ENCODE measurements at regions not wholly inside any gene's neighbourhood (a gene's known extent, or its start where the extent isn't known, plus 50 kb on each side); places are given as distances from the start of the nearest gene placed in this dataset.
A peak's percentile ranks its signal among the peaks of the same experiment; 100 is the strongest.
"Not testable (repeated sequence)": the region's sequence is repeated elsewhere in the genome, so short reads cannot be mapped to it uniquely, and the experiment has no call there.

DNA sequence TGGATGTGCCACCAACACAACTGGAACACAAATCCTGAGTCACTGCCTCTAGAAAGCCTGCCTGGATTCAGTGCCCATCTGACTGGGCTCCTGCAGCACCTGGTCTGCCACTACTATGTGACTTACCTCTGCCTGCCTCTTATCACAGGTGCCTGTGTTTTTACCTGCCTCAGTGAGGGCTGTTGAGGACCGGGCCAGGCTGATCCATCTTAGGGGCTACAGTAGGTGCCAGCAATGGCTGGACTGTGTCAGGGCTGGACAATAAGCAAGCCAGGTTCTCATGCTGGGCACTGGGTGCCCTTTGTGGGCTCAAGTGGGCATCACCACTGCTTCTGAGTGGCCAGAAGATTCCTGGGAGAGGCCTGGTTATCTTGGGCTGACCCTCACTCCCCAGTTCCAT lies 948.6 kb upstream of the TPTE start:
- H3K9me3 ChIP-seq; H3K4me1 ChIP-seq; H3K27ac ChIP-seq; H3K36me3 ChIP-seq; intact Hi-C loops (cut with DNase I; ENCODE audit: low total_unique reads); H3K27me3 ChIP-seq; H3K4me3 ChIP-seq: not testable (repeated sequence)
- DNase-seq (ENCODE audit: low spot score in 2 of 2): peak in 1 of 2 donors; percentile 55

DNA sequence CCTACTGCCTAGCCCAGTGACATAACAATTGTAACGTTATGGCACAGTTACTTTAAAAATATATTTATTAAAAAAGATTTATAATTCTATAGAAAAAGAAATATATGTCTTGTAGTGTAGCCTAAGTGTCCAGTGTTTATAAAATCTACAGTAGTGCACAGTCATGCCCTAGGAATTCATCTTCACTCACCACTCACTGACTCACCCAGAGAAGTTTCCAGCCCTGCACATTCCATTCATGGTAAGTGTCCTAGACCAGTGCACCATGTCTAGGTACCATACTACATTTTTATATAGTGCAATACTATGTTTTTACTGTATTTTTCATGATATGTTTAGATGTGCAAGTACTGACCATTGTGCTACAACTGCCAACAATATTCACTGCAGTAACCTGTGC lies 947.9 kb upstream of the TPTE start:
- DNase-seq (ENCODE audit: low spot score in 2 of 2); intact Hi-C loops (cut with DNase I; ENCODE audit: low total_unique reads); H3K27me3 ChIP-seq; H3K27ac ChIP-seq; H3K4me1 ChIP-seq; H3K9me3 ChIP-seq; H3K36me3 ChIP-seq; H3K4me3 ChIP-seq: not testable (repeated sequence)

DNA sequence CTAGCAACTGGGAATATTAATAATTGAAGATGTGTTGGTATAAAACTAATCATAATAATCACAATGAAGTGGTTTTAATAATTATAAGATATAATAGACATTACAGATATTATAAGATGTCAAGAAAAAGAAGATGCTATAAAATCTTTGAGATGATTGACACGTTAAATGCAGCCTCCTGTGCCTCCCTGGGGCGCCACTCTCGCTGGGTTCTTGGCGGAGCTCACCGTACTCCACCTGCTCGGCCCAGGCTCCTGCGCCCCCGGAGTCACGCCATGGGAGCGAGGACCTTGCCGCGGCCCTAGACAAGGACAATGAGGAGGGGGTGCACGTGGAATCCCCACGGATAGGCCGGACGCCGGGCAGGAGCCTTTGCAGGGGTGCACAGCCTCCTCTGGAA lies 942.1 kb upstream of the TPTE start:
- H3K9me3 ChIP-seq; H3K4me3 ChIP-seq; H3K27me3 ChIP-seq; H3K27ac ChIP-seq; H3K36me3 ChIP-seq; H3K4me1 ChIP-seq; DNase-seq (ENCODE audit: low spot score in 2 of 2); intact Hi-C loops (cut with DNase I; ENCODE audit: low total_unique reads): not testable (repeated sequence)

DNA sequence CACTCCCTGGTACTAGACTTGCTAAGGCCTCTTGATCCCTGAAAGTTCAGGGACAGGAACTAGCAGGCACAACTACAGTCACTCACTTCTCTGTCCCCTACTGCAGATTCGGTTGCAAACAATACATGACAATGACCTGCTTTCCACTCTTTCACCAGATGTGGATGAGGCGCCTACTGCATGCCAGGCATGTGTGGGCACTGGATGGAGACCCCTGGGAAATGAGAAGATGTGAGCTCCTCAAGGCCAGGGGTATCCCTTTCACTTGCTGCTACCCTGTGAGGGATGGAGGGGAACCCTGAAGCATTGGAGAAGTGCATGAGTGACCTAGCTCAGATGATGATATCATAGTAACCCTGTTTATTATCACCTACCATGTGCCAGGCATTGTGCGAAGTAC lies 933.4 kb upstream of the TPTE start:
- H3K9me3 ChIP-seq; H3K4me1 ChIP-seq; DNase-seq (ENCODE audit: low spot score in 2 of 2); H3K27me3 ChIP-seq; H3K36me3 ChIP-seq; H3K4me3 ChIP-seq; H3K27ac ChIP-seq; intact Hi-C loops (cut with DNase I; ENCODE audit: low total_unique reads): not testable (repeated sequence)

DNA sequence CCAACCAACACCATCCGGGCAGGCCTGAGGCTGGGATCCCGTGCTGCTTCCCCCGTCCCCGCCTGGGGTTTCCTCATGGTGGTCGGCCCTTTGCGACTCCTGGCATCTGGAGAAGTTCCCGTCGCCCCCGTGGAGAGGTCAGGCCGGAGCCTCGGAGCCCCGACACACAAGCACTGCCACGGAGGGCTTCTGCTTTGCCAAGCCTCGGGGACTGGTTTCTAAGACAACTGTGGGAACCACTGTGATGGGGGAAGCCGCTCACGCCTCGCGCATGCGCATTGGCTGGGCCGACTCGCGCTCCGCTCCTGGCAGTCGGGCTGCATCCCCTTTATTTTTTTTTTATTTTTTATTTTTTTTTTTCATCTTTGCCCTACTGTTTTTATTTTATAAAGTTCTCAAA lies 928.8 kb upstream of the TPTE start:
- H3K27ac ChIP-seq; H3K4me1 ChIP-seq; H3K36me3 ChIP-seq; DNase-seq (ENCODE audit: low spot score in 2 of 2); H3K4me3 ChIP-seq; H3K9me3 ChIP-seq; H3K27me3 ChIP-seq; intact Hi-C loops (cut with DNase I; ENCODE audit: low total_unique reads): not testable (repeated sequence)

DNA sequence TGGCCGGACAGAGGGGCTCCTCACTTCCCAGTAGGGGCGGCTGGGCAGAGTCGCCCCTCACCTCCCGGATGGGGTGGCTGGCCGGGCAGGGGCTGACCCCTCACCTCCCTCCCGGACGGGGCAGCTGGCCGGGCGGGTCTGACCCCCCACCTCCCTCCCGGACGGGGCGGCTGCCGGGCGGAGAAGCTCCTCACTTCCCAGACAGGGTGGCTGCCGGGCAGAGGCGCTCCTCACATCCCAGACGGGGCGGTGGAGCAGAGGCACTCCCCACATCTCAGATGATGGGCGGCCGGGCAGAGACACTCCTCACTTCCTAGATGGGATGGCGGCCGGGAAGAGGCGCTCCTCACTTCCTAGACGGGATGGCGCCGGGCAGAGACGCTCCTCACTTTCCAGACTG lies 927.7 kb upstream of the TPTE start:
- H3K9me3 ChIP-seq; DNase-seq (ENCODE audit: low spot score in 2 of 2); intact Hi-C loops (cut with DNase I; ENCODE audit: low total_unique reads); H3K27me3 ChIP-seq; H3K36me3 ChIP-seq; H3K4me3 ChIP-seq; H3K27ac ChIP-seq; H3K4me1 ChIP-seq: not testable (repeated sequence)

DNA sequence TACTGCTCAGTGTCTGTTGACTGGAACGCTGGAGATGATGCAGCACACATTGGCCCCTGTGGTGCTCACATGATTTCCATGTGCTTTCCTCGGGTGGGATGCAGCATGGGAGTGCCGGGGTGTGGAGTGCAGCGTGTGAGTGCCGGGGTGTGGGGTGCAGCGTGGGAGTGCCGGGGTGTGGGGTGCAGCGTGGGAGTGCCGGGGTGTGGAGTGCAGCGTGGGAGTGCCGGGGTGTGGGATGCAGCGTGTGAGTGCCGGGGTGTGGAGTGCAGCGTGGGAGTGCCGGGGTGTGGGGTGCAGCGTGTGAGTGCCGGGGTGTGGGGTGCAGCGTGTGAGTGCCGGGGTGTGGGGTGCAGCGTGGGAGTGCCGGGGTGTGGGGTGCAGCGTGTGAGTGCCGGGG lies 907.4 kb upstream of the TPTE start:
- H3K4me1 ChIP-seq: not testable (repeated sequence)

DNA sequence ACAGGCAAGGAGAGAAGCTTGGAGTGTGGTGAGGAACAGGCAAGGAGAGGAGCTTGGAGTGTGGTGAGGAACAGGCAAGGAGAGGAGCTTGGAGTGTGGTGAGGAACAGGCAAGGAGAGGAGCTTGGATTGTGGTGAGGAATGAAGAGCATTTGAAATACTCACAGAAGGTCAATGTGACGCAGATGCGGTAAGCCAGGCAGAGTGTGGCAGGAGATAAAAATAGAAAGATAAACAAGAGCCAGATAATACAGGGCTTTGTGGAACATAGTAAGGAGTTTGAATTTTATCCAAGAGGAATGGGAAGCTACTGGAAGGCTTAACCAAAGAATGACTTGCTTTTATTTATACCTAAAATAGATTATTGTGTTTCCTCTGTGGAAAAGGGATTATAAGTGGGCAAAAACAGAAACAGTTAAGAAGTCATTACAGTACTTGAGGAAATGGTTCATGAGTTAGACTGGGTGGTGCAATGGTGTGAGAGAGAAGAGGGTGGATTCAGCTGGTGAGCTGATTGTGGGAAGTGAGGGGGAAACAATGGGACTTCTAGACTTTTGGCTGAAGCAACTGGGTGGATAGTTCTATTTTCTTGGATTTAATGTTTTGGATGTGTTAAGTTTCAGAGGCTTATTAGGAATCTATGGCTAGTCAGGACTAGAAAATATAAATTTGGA lies 900.1 kb upstream of the TPTE start:
- H3K27me3 ChIP-seq; H3K4me3 ChIP-seq; H3K4me1 ChIP-seq; H3K9me3 ChIP-seq; DNase-seq (ENCODE audit: low spot score in 2 of 2); intact Hi-C loops (cut with DNase I; ENCODE audit: low total_unique reads); H3K27ac ChIP-seq; H3K36me3 ChIP-seq: not testable (repeated sequence)

More for the DNA sequence above, 907.4 kb upstream of the TPTE start:
- H3K9me3 ChIP-seq; H3K27me3 ChIP-seq; intact Hi-C loops (cut with DNase I; ENCODE audit: low total_unique reads); H3K36me3 ChIP-seq; DNase-seq (ENCODE audit: low spot score in 2 of 2); H3K4me3 ChIP-seq; H3K27ac ChIP-seq: not testable (repeated sequence)

DNA sequence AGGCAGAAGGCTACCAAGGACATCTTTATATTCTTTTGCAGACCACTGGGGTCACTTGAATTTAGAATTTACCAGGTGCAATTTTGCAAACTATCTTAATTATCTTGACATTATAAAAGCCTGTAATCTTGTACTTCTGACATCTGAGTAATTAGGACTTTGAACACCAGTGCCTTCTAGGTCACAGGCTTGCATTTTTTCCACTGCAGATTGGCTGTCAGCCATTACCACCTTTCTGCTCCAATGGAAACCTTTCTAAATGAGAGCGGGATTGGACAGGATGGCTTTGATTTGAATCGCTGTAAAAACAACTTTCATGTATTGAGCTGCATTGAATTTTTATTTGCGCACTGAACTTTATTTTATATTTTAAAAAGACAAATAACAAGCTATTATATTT lies 893.3 kb upstream of the TPTE start:
- H3K4me1 ChIP-seq; intact Hi-C loops (cut with DNase I; ENCODE audit: low total_unique reads); DNase-seq (ENCODE audit: low spot score in 2 of 2); H3K27me3 ChIP-seq; H3K4me3 ChIP-seq; H3K27ac ChIP-seq; H3K36me3 ChIP-seq; H3K9me3 ChIP-seq: not testable (repeated sequence)

DNA sequence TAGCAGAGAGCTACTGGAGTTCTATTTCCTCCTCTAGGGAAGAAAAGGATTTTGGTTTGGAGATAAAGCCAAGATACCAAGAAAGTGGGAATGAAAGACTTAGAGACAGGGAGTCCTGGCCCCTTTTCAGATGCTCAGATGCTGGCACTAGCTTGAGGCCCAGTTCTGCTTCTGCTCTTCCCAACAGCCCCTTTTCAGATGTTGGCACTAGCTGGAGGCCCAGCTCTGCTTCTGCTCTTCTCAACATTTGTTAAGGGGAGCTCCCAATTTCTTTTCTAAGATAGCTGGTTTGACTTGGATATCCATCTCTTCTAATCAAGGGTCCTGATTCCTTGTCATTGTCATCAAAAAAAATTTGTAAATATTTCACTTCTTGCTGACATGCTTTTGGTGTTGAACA lies 874.0 kb upstream of the TPTE start:
- H3K9me3 ChIP-seq; DNase-seq (ENCODE audit: low spot score in 2 of 2): not testable (repeated sequence)

DNA sequence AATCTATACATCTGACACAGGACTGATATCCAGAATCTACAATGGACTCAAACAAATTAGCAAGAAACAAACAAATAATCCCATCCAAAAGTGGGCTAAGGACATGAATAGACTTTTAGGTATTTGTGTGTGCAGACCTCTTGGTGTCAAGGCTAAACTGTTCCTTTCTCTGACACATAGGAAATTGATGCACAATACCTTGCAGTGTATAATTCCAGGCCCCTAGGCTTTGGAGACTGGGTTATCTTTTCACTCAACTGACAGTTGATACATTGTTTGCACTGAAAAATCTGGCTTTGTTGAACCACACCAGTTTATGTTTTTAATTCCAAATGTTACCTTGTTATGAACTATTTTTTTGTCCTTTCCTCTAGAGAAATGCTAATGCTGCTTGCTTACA lies 873.1 kb upstream of the TPTE start:
- DNase-seq (ENCODE audit: low spot score in 2 of 2); intact Hi-C loops (cut with DNase I; ENCODE audit: low total_unique reads); H3K9me3 ChIP-seq; H3K27ac ChIP-seq; H3K4me3 ChIP-seq; H3K36me3 ChIP-seq; H3K27me3 ChIP-seq; H3K4me1 ChIP-seq: not testable (repeated sequence)

More for the DNA sequence above, 874.0 kb upstream of the TPTE start:
- H3K4me3 ChIP-seq; H3K27me3 ChIP-seq; H3K27ac ChIP-seq; intact Hi-C loops (cut with DNase I; ENCODE audit: low total_unique reads); H3K36me3 ChIP-seq; H3K4me1 ChIP-seq: not testable (repeated sequence)

DNA sequence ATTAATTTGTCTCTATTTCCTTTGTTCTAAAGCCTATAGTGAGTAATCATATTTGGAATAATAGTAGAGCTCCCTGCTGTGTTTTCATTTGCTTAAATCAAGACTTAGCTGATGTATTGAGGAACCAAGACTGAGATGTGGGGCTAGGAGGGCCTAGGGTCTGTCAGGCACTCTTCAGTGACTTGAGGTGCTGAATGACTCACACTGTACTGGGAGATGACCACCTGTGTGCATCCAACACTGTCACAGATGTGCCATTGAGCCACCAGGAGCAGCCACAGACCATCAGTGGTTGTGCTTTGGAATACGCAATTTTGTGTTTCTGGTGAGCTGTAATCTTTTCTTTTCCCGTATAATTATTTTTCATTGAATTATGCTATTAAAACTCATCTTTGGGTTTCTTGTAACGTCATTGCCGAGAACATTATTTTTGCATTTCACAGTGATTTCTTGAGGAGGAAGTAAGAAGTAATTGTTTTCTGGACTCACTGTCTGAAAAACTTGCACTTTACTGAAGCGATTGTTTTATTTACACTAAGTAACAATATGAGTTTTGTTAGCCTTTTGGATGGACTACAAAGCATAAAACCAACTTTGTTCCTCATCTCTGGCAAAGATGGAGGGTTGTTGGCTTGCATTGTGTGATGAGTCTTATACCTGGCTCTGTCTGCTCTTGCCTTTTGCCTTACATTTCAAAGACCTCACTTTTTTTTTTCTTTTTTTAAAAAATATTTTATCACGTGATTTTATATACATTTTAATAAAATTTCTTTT lies 872.2 kb upstream of the TPTE start:
- H3K36me3 ChIP-seq: not testable (repeated sequence)

DNA sequence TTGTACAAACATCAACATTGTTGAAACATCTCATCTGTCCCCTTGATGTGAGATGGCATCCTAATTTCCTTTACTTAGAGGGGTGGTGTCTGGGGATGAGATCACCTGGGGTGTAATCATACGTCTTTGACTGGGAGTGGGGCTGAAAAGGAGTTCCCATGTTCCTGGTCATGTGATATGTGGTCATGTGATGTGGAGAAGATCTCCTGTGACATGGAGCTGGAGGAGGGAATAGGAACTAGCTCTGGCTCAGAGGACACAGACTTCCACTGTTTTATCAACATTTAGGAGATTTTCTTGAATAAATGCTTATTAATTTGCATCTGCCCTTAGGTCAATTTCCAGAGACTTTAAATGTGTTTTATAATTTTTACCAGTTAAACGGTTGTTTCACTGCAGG lies 868.6 kb upstream of the TPTE start:
- H3K4me1 ChIP-seq; H3K4me3 ChIP-seq; H3K9me3 ChIP-seq; H3K36me3 ChIP-seq; intact Hi-C loops (cut with DNase I; ENCODE audit: low total_unique reads); DNase-seq (ENCODE audit: low spot score in 2 of 2); H3K27ac ChIP-seq; H3K27me3 ChIP-seq: not testable (repeated sequence)

More for the DNA sequence above, 872.2 kb upstream of the TPTE start:
- H3K9me3 ChIP-seq; intact Hi-C loops (cut with DNase I; ENCODE audit: low total_unique reads); H3K4me1 ChIP-seq; H3K27me3 ChIP-seq; DNase-seq (ENCODE audit: low spot score in 2 of 2); H3K4me3 ChIP-seq: not testable (repeated sequence)
- peak overlapping the region in 1 of 2 donors; percentile 4 for H3K27ac ChIP-seq

DNA sequence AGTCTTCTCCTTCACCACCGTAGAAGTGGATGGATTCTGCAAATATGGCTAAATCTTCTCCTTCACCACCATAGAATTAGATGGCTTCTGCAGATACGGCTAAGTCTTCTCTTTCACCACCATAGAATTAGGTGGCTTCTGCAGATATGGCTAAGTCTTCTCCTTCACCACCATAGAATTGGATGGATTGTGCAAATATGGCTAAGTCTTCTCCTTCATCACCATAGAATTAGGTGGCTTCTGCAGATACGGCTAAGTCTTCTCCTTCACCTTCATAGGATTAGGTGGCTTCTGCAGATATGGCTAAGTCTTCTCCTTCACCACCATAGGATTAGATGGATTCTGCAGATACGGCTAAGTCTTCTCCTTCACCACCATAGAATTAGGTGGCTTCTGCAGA lies 866.2 kb upstream of the TPTE start:
- DNase-seq (ENCODE audit: low spot score in 2 of 2); intact Hi-C loops (cut with DNase I; ENCODE audit: low total_unique reads); H3K27ac ChIP-seq: not testable (repeated sequence)

More for the DNA sequence above, 866.2 kb upstream of the TPTE start:
- not testable (repeated sequence) for H3K36me3 ChIP-seq, H3K9me3 ChIP-seq, H3K27me3 ChIP-seq, H3K4me3 ChIP-seq, H3K4me1 ChIP-seq
